Right cardiac atrium (tissue), 5 donors: ENCODE measurements at regions not wholly inside any gene's neighbourhood (a gene's known extent, or its start where the extent isn't known, plus 50 kb on each side); places are given as distances from the start of the nearest gene placed in this dataset.
"Not testable (repeated sequence)": the region's sequence is repeated elsewhere in the genome, so short reads cannot be mapped to it uniquely, and the experiment has no call there.

ENCODE experiments used
- ATAC-seq, 2 donors: fragments of 200-7000 bp; cut with Tn5 transposase; one replicate each; pipeline versions ENCODE4 v1.8.0 to v1.9.1; 2020; ENCODE audit warnings: moderate library complexity in 2 of 2, mild to moderate bottlenecking in 1 of 2
- DNase-seq, 3 donors: peaks; one replicate each; pipeline ENCODE4 v3.0.0-alpha.2; 2020
- H3K27ac ChIP-seq: one replicate; pipeline ENCODE4 v1.5.1; 2013; ENCODE audit warnings: mild to moderate bottlenecking, low read length, control low read depth, moderate library complexity
- H3K27me3 ChIP-seq: one replicate; pipeline ENCODE4 v1.6.1; 2013; ENCODE audit not compliant: control insufficient read depth, insufficient read depth
- H3K4me1 ChIP-seq: one replicate; pipeline ENCODE4 v1.6.1; 2013; ENCODE audit warnings: low read length; ENCODE audit not compliant: control insufficient read depth, insufficient read depth
- H3K4me3 ChIP-seq: one replicate; pipeline ENCODE4 v1.5.1; 2013; ENCODE audit warnings: low read length, control low read depth
- H3K9me3 ChIP-seq: one replicate; pipeline ENCODE4 v1.6.1; 2013; ENCODE audit warnings: low read length; ENCODE audit not compliant: control insufficient read depth
- WGBS: extraction: QIAGEN DNeasy Blood & Tissue Kit; methylation state at CpG from one replicate; pipeline ENCODE4 v1.1.7; 2013; 5-methylcytosine and 5-hydroxymethylcytosine counted together
- intact Hi-C, 4 donors: fragments of 100-400 bp; cut with DNase I; formaldehyde crosslinking; loops; one replicate each; pipeline versions ENCODE4 v1.11.0 to v1.14.0; 2022 to 2023
- donor health status: healthy with polysubstance abuse.
- donor health status: DM: no; HTN: yes; CAD: no.
- donor health status: DM: no; HTN: no; CAD: no.
- donor health status: DM: no; HTN: yes; CAD: no; lungs with severe emphysema.
- donor health status: DM: yes; HTN: yes; CAD: no.

DNA sequence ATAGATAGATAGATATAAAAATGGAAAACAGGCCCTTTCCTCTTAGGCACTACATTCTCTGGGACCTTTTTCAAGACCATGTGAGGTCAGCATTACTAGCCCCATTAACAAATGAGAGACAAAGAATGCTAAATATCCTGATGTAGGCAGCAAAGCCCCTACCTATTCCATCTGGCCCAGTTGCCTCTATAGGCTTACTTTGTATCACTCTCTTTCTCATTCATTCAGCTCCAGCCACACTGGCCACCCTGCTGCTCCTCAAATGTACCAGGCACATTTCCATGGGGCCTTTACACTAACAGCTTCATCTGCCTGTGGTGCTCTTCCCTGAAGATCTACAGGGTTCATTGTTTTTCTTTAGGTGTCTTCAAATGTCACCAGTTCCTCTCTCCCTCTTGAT lies 156.4 kb downstream of the SPDYE17 start:
- H3K27ac ChIP-seq, H3K9me3 ChIP-seq, H3K4me3 ChIP-seq, ATAC-seq, DNase-seq, H3K27me3 ChIP-seq, H3K4me1 ChIP-seq, intact Hi-C loops: not testable (repeated sequence)

DNA sequence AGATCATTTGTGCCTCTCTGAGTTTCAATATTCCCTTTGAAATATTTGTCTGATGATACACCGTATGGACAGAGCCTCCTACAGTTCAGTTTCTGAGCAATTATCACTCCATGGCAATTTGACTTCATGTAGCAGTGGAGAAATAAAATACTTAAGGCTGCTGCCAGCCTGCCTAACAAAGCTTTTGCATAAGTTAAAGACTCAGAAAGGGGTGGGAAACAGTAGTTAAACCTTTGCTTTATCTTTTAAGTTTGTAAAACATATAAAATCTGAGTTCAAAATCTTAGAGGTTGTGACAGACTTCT lies 161.7 kb downstream of the SPDYE17 start:
- 34% methylated on average over 1 of the region's 1 CpG for WGBS
- intact Hi-C loops, DNase-seq, ATAC-seq, H3K27me3 ChIP-seq, H3K4me3 ChIP-seq, H3K27ac ChIP-seq, H3K9me3 ChIP-seq, H3K4me1 ChIP-seq: not testable (repeated sequence)

DNA sequence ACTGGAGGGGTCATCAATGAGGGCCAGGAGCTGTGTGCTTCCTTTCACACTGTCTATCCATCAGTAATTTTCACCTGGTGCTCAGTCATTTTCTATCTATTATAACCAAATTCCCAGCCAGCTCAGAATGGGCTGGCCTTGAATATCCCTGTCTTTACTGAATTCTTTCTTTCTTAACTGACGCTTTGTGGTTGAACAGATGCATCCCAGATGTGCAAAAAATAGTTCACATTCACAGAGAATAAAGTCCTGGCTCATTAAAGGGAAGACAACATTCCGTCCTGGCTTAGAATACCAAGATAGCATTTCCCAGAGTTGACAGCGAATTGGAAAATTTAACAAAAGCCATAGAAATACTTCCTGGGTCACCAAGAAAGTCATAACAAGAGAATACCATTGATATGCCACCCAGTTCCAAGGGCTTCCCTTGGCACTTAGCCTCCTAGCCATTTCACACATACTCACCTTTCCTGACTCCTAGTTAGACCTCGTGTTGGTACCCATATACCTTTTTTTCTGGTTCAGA lies 164.7 kb downstream of the SPDYE17 start:
- H3K27ac ChIP-seq, H3K4me3 ChIP-seq, ATAC-seq, H3K27me3 ChIP-seq, intact Hi-C loops, H3K9me3 ChIP-seq, DNase-seq, H3K4me1 ChIP-seq: not testable (repeated sequence)
- WGBS: 75% methylated on average over 4 of the region's 4 CpGs

DNA sequence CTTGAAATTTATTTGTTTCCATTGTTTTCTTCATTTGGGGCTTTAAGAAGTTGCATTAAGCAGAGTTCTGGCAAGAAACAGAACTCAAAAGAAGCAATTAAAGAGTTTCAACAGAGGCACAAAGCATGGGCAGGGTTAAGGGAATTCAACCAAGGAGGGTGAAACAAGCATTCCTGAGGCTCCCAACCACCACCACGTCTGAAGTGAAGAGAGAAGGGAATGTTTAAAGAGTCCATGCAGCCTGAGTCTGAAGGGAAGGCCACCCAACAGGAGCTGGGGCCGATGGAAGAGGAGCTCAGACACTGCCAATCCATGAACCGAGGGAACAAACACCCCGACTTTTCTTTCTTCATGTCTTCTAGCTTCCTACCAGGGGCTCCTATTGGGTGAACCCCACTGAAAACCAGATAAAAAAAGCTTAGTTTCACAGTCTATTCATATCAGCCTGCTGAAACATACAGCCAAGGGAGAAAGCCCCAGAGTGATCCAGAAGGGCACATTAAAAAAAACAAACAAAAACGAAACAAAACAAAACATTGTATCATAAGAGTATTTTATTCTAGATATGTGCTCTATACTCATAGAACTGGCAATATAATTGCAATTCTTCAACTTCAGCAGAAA lies 168.9 kb downstream of the SPDYE17 start:
- intact Hi-C loops, H3K9me3 ChIP-seq, H3K27me3 ChIP-seq, H3K27ac ChIP-seq, H3K4me3 ChIP-seq, DNase-seq, H3K4me1 ChIP-seq, ATAC-seq: not testable (repeated sequence)
- WGBS: 50% methylated on average over 1 of the region's 5 CpGs

DNA sequence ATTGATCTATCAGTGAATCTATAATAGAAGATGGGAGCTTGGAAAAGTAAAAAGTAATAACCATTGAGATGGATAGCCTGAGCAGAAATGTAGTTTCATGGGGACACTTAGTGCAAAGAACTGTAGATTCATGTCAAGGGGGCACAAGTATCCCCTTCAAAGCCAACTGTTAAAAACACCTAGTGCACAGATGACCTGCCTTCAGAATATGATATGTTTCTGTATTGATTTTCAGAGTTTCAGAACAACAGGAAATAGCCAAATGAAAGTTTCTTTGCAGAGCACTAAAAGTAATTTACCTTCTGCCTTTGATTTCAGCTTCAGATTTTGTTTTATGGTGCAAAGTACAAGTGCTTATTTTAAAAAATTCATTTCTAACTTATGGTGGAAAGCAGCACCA lies 169.9 kb downstream of the SPDYE17 start:
- ATAC-seq, H3K4me1 ChIP-seq, intact Hi-C loops, H3K9me3 ChIP-seq, H3K4me3 ChIP-seq, DNase-seq, H3K27me3 ChIP-seq, H3K27ac ChIP-seq: not testable (repeated sequence)

DNA sequence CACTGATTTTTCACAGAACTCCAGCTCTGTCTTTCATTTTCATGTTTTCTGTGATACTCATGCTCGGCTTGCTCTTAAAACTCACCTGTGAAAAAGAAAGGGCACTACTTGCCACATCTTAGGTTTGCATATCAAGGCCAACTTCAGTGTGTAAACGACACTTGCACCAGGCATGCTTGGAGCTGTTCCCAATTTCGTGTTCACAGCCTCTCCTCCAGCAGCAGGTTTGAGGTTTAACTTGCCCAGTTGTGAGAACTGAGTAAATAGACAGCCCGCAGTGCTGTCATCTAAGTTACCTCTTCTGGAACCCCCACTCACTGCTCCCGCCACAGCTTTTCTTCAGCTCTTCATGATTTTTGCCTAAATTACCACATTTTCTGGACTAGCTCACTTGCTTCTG lies 172.2 kb downstream of the SPDYE17 start:
- DNase-seq, intact Hi-C loops, H3K9me3 ChIP-seq, H3K4me3 ChIP-seq, H3K4me1 ChIP-seq, H3K27ac ChIP-seq, ATAC-seq, H3K27me3 ChIP-seq: not testable (repeated sequence)
- WGBS: 49% methylated on average over 5 of the region's 5 CpGs

DNA sequence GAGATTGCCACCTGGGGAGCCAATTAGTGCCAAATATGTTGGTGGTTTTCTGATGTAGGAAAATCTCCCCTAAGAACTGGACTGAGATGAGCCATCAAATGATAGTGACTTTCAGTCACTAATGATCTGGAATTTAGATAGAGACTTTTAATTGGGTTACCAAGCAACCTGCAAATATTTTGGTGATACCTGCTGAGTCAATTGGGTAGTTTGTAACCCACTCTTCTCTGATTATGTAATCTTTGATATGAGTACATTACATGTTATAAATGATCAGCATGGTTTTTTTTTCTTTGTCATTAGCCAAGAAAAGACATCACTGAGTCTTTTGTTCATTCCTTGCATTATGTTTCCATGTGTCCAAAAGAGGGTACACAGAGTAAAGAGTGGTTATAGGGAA lies 177.5 kb downstream of the SPDYE17 start:
- H3K4me3 ChIP-seq, ATAC-seq, DNase-seq, H3K27ac ChIP-seq, H3K4me1 ChIP-seq, H3K27me3 ChIP-seq, H3K9me3 ChIP-seq, intact Hi-C loops: not testable (repeated sequence)

DNA sequence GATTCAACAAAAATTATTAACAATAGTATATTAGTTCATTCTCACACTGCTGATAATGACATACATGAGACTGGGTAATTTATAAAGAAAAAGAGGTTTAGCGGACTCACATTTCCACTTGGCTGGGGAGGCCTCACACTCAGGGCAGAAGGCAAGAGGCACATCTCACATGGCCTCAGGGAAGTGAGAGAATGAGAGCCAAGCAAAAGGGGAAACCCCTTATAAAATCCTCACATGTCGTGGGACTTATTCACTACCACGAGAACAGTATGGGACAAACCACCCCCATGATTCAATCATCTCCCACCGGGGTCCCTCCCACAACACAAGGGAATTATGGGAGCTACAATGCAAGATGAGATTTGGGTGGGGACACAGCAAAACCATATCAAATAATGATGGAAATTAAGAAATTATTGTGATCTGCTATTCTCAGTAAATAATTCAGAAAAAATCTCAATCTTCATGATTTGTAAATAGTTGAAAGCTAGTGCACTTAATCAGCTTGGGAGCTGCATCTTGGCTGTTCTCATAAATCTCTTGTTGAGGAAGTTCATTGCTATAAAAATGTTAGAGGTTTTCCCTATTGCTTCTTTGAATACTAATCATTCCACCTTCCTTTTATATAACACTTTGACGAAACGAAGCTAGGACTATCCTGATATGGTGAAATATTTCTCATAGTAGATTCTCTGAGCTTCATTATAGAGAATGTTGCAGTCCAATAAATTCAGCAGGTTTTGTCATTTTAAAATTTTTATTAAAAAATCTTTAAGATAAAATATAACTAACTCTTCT lies 179.2 kb downstream of the SPDYE17 start:
- H3K27ac ChIP-seq, H3K4me3 ChIP-seq, intact Hi-C loops, H3K27me3 ChIP-seq, ATAC-seq, H3K4me1 ChIP-seq, DNase-seq, H3K9me3 ChIP-seq: not testable (repeated sequence)
- 88% methylated on average over 6 of the region's 6 CpGs for WGBS

DNA sequence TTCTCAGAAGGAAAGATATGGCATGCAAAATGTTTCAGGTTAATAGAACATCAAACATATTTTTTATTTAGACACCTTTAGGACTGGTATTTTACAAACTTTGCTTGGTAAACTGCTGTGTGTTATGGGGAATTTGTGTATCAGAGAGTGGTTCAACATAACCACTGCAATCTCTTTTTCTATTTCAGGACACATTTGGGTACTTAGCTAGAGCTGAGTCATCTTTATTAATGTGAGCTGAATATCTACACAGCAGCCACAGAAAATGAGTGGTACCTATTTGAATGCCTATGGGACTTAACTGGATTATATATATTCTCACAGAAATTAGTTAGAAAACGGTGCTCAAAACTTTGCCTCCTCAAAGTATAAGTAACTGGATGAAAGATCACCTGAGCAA lies 179.8 kb downstream of the SPDYE17 start:
- DNase-seq, H3K27ac ChIP-seq, intact Hi-C loops, H3K4me3 ChIP-seq, ATAC-seq, H3K4me1 ChIP-seq, H3K9me3 ChIP-seq, H3K27me3 ChIP-seq: not testable (repeated sequence)
- WGBS: 83% methylated on average over 1 of the region's 1 CpG

DNA sequence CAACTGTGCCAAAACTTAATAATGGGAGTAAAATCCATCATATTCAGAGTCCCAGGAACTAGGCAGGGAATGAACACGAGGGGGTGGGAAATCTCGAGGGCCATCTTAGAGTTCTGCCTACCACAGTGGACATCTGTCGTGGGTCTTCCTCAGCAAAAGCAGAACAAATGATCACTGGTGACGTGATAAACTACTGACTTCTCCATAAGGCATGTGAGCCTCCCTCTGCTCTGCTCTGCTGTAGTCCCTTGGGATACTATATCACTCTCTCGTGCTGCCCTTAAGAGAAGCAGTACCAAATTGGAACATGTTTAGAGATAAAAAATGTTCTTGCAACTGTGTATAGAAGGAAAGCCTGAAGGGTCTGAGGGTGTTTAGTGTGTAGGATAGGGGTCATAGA lies 180.5 kb downstream of the SPDYE17 start:
- H3K27me3 ChIP-seq, intact Hi-C loops, H3K4me1 ChIP-seq, H3K27ac ChIP-seq, H3K9me3 ChIP-seq, DNase-seq, ATAC-seq, H3K4me3 ChIP-seq: not testable (repeated sequence)
- WGBS: 63% methylated on average over 5 of the region's 5 CpGs

DNA sequence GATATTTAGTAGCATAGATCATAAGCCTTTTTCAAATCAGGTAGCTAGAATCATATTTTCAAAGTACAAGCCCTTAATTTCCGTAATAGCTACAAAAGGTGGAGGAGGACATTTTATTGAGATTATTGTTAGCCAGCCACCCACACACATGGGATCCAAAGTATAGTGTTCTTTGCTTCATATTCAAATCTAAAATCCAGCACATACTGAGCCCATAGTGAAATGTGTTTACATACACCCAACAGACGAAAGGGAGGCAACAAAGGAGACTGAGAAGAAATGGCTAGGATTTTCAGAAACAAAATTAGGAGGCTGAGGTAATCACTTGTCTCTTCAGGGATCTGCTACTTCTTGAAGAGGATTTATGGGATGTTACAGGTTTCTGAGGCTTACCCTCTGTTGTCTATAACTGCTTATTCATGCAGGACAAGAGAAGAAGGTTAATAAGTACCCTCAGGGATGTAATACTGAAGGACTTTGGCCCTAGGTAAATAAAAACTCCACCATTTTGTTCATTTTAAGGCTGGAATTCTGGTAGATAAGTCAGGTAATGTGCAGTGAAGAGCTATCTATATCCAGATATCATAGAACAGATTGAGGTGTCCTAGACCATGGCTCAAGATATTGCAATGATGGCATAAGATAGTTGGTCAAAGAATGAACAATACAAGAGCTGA lies 182.1 kb downstream of the SPDYE17 start:
- intact Hi-C loops, H3K9me3 ChIP-seq, DNase-seq, H3K4me3 ChIP-seq, H3K27ac ChIP-seq, ATAC-seq, H3K4me1 ChIP-seq, H3K27me3 ChIP-seq: not testable (repeated sequence)
- 84% methylated on average over 2 of the region's 2 CpGs for WGBS
